IPS-NIHi7 (cell line): ENCODE measurements at regions not wholly inside any gene's neighbourhood (a gene's known extent, or its start where the extent isn't known, plus 50 kb on each side); places are given as distances from the start of the nearest gene placed in this dataset.
A peak's percentile ranks its signal among the peaks of the same experiment; 100 is the strongest.
"Not testable (repeated sequence)": the region's sequence is repeated elsewhere in the genome, so short reads cannot be mapped to it uniquely, and the experiment has no call there.

ENCODE experiments used
- DNase-seq: peaks from one replicate; pipeline ENCODE4 v3.0.0; 2012; ENCODE audit warnings: mixed read lengths; ENCODE audit errors: extremely low spot score

DNA sequence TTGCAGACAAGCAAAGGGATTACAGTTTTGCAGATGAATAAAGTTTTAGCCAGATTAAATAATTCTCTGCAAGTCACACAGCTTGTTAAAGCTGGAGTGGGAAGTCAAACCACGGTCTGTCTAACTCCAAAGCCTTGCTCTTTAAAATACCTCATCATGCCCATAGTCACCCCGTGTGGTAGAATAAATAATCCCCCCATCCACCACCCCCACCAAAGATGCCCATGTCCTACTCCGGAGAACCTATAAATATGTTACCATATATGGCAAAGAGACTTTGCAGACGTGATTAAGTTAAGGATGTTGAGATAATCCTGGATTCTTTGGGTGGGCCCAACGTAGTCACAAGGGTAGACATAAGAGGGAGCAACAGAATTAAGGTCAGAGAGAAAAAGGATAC lies 118.7 kb downstream of the BEND2 start:
- no peak for DNase-seq

DNA sequence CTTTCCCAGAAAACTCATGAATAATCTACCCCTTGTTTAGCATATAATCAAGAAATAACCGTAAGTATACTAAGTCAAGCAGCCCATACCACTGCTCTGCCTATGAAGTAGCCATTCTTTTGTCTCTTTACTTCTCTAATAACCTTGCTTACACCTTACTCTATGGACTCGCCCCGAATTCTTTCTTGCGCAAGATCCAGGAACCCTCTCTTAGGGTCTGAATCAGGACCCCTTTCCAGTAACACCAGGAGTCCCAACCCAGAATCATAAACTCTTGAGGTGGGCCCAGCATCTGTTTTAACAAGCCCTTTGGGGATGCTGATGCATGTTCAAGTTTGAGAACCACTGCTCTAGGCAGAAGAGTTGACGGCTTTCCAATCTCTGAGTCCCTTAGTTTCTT lies 119.6 kb downstream of the BEND2 start:
- no peak for DNase-seq

DNA sequence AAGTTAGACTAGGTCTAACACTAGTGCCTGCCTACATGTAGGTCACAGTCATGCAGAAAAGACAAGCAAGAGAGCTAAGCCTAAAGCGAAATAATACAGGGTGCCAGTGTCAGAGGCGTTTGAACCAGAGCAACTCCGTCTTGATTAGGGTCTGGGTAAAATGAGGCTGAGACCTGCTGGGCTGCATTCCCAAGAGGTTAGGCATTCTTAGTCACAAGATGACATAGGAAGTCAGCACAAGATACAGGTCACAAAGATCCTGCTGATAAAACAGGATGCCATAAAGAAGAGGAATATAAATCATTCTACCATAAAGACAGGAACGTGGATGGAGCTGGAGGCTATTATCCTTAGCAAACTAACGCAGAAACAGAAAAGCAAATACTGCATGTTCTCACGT lies 120.9 kb downstream of the BEND2 start:
- no peak for DNase-seq

DNA sequence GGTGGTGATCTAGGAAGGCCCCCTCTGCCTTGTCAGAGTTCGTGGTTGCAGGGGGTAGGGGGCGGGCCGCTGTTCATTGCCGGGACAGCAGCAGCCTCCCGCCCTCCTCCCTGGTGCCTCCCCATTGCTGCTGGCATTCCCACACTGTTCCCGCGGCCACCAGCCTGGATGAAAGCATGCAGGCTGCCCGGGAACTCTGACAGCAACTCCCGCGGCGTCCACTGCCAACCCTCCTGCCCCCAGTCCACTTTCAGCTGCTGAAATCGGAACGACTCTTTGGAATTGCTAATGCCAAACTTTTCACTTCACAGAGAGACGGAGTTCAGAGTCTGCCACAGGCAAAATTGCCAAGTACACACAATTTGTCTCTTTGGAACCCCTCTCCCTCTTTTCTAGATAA lies 121.9 kb downstream of the BEND2 start:
- peak; percentile 50 for DNase-seq

DNA sequence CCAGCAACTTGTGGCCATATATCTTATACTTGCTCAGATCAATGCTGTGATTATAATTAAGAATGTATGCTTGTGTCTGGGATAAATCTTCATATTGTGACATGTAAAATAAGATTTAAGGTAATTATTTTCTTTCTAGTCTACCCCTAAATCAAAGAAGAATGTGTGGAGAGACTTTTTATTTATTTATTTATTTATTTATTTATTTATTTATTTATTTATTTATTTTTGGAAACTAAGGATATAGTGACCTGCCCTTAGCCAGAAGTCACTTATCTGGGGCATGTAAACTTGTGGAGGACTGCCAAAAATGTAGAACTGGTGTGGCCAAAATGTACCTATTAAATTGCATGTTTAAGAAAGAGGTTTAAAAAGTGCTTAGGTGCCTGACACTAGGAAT lies 144.3 kb downstream of the BEND2 start:
- DNase-seq, result no peak

- DNase-seq, result peak; percentile 31
Measured at GRCh38 chrX:18075603-18076002, 145.1 kb downstream of the BEND2 start.

DNA sequence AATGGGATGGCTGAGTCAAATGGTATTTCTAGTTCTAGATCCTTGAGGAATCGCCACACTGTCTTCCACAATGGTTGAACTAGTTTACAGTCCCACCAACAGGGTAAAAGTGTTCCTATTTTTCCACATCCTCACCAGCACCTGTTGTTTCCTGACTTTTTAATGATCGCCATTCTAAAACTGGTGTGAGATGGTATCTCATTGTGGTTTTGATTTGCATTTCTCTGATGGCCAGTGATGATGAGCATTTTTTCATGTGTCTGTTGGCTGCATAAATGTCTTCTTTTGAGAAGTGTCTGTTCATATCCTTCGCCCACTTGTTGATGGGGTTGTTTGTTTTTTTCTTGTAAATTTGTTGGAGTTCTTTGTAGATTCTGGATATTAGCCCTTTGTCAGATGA lies 152.6 kb downstream of the BEND2 start:
- not testable (repeated sequence) for DNase-seq

GRCh38 chrX:18065956-18066355 lies 154.7 kb downstream of the BEND2 start:
- DNase-seq, result no peak

DNA sequence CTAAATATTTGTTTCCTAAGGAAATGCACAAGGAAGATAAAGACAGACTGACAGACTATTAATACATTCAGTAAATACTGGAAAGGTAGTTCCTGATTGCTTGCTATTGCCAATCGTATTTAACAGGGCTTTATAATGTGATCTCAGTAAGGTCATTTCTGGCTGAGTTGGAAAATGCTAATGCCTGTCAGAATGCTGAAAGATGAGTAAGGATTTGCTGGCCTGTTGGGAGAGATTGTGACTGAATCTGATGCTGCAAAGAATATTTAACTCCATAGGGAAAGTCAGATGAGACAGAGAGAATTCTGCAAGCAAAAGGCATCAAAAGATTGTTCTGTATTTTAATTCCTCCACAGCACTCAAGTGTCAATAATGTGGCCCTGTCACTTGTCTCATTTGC lies 169.0 kb downstream of the BEND2 start:
- no peak for DNase-seq

GRCh38 chrX:18047491-18047890 lies 173.2 kb downstream of the BEND2 start:
- DNase-seq, result no peak

DNA sequence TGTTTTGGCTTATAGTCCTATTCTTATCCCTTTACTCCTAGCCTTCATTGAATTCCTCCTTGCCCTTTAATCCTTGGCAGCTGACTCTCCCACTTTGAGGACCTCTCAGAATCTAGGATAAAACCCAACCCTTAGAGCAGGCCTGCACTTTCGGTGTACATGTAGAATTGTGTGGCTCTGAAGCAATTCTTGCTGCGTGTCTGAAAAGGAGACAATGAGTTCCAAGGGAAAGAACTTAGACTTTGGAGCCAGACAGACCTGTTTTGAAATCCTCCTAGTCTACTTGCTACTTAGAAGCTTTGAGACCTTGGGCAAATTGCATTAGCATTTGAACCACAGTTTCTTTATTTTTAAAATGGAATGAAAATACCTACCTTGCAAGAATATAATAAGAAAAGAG lies 175.2 kb downstream of the BEND2 start:
- no peak for DNase-seq

DNA sequence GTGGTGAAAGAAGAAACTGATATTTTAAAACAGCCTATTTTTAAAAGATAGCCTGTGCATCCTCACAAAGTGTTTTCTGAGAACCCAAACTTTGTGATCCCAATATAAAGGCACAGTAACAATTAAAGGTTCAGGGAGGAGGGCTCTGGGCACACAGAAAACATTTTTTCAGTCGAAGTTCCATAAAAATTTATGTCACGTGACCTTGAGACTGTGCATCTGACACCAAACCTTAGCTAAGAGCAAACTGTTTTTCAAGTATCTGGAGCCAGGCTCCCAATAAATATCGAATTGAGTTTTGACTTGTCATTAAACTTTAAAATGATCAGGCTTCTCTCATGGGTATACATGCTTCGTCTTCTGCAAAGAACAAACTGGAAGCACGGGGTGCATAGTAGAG lies 177.9 kb downstream of the BEND2 start:
- no peak for DNase-seq

DNA sequence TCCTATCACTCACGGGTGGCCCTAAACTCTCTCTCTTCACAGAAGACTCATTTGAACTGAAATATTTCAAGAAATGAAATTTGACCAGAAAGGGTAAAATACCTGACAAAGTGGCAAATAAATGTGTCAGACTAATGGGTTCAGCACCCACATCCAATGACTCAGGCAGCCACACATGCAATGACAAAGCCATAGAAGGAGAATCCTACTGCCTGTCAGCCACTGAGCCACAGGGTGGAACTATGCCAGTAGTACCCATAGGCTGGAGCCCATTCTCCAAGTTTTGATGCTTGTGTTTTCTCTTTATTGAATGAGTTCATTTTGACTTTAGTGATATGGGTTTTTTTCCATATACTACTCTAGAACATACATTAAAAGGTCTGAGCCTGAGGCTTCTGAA lies 179.0 kb downstream of the BEND2 start:
- no peak for DNase-seq

DNA sequence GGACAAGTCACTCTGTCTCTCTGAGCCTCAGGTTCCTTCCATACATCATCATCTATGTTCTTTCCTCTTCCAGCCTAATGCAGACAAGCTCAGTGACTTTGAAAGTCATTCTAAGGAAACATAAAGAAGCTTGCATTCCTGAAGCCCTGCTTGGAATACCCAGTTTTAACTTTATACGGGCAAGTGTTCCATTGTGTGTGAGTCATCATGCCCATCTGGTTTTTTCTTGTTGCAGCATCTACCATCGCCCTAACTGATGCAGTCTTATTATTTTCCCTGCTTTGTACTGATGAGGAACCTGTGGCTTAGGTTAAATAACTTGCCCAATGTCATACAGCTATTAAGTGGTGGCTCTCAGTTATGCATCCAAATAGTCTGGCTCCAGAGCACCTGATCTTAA lies 177.9 kb upstream of the RAI2 start:
- DNase-seq, result no peak

DNA sequence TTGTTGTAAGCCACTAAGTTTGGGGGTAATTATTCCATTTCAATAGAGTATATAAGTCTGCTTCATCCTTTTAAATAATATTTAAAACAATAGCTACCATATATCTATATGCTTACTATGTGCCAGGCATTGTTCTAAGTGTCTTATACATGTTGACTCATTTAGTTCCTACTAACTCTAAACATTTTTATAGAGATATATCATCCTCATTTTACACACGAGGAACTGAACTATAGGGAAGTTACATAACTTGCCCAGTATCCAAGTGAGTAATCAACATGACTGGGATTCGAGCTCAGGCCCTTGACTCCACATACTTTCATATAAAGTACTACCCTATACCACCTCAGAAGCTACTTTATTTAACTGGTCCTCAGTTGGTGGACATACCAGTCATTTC lies 175.3 kb upstream of the RAI2 start:
- DNase-seq, result no peak

DNA sequence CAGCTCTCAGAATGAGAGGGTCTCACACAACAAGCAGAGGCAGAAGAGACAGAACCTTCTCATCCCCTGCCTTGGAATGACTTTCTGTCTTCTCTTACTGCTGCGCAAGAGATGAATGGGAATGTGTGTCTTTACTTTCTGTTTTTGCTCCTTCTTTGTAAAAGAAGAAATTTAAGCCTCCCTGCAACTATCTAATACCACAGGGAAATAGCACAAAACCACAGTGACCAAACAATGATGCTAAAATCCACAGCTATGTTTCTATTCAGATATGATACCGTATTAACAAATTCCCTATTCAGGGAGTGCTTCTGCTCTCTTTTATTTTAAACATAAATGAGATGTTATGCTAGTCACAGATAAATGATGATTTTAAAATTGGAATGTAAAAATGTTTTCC lies 173.8 kb upstream of the RAI2 start:
- DNase-seq, result no peak

GRCh38 chrX:18034504-18034903 lies 173.4 kb upstream of the RAI2 start:
- DNase-seq, result no peak

- DNase-seq, result no peak
Measured at GRCh38 chrX:18032486-18033221, 171.6 kb upstream of the RAI2 start.

GRCh38 chrX:18031726-18032375 lies 170.8 kb upstream of the RAI2 start:
- no peak for DNase-seq

GRCh38 chrX:18030656-18031055 lies 169.6 kb upstream of the RAI2 start:
- not testable (repeated sequence) for DNase-seq

- no peak for DNase-seq
Measured at GRCh38 chrX:18026166-18026565, 165.1 kb upstream of the RAI2 start.

GRCh38 chrX:18017411-18017810 lies 156.3 kb upstream of the RAI2 start:
- DNase-seq, result no peak

DNA sequence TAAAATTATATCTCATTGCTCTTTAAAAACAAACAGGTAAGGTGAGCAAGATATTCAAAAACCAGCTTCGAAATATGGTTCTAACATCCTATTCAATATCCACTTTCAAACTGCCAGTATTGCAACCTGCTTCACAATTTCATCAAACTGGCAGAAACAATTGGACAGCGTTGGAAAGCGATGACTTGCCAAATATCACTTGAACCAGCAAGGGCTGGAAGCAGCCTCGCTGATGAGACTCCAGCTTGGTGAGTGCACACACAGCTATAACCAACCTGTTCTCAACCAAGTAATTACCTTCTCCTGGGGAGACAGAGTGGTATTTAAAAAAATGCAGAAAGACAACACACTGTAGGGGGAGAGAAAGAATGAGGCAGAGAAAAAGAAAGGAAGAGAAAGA lies 155.8 kb upstream of the RAI2 start:
- no peak for DNase-seq

- DNase-seq, result no peak
Measured at GRCh38 chrX:18010253-18010652, 149.2 kb upstream of the RAI2 start.
